SU-DHL-6 (cell line): ENCODE measurements at regions not wholly inside any gene's neighbourhood (a gene's known extent, or its start where the extent isn't known, plus 50 kb on each side); places are given as distances from the start of the nearest gene placed in this dataset.

Source experiments
- EZH2phosphoT487 ChIP-seq: fragments of 200-600 bp; sonication (generic), shearing (Covaris generic); conservative IDR thresholded peaks from 2 replicates; pipeline ENCODE4 v1.6.1; 2018; ENCODE audit warnings: mild to moderate bottlenecking, antibody characterized with exemption, low read length, moderate library complexity, mixed read lengths
- TF ChIP-seq, protein P1 (sequence below): fragments of 200-600 bp; sonication (generic); IDR thresholded peaks from one replicate; pipeline ENCODE4 v1.5.1; 2017; ENCODE audit warnings: antibody characterized with exemption, mild to moderate bottlenecking, low read length, moderate library complexity; ENCODE audit not compliant: insufficient read depth, poor library complexity, severe bottlenecking

DNA sequence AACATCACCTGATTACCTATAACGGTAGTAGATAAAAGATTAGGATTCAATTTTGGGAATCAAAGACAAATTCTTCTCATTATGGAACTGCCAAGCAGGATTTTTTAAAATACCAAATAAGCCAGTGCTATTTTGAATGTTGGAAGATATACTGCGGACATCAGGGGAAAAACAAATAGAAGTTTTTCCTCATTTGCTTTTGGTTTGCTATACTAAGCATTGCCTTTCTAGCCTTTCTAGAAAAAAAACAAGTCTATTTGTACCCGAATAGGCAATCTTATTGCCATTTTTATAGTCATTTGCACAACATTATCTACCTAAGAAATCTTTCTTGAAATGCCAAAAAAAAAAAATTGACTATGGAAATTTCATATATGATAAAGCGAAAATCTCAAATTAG is 379.5 kb downstream of the CDH10 start:
- no peak for TF ChIP-seq EZH2phosphoT487
- TF ChIP-seq, protein P1, sequence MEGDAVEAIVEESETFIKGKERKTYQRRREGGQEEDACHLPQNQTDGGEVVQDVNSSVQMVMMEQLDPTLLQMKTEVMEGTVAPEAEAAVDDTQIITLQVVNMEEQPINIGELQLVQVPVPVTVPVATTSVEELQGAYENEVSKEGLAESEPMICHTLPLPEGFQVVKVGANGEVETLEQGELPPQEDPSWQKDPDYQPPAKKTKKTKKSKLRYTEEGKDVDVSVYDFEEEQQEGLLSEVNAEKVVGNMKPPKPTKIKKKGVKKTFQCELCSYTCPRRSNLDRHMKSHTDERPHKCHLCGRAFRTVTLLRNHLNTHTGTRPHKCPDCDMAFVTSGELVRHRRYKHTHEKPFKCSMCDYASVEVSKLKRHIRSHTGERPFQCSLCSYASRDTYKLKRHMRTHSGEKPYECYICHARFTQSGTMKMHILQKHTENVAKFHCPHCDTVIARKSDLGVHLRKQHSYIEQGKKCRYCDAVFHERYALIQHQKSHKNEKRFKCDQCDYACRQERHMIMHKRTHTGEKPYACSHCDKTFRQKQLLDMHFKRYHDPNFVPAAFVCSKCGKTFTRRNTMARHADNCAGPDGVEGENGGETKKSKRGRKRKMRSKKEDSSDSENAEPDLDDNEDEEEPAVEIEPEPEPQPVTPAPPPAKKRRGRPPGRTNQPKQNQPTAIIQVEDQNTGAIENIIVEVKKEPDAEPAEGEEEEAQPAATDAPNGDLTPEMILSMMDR: no peak
